ELR (cell line): ENCODE measurements at regions not wholly inside any gene's neighbourhood (a gene's known extent, or its start where the extent isn't known, plus 50 kb on each side); places are given as distances from the start of the nearest gene placed in this dataset.
"Not testable (repeated sequence)": the region's sequence is repeated elsewhere in the genome, so short reads cannot be mapped to it uniquely, and the experiment has no call there.

Experiments used
- DNase-seq: peaks from one replicate; pipeline ENCODE4 v3.0.0-alpha.2; 2015; ENCODE audit warnings: low read depth

DNA sequence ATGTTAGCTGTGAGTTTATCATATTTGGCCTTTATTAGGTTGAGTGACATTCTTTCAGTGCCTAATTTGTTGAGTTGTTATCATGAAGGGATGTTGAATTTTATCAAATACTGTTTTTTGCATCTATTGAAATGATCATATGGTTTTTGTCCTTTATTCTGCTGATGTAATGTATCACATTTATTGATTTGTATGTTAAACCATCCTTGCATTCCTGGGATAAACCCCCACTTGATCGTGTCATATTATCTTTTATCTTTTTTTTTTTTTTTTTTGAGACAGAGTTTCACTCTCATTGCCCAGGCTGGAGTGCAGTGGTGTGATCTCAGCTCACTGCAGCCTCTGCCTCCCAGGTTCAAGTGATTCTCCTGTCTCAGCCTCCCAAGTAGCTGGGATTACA, 51.9 kb upstream of the MFGE8 start:
- not testable (repeated sequence) for DNase-seq

DNA sequence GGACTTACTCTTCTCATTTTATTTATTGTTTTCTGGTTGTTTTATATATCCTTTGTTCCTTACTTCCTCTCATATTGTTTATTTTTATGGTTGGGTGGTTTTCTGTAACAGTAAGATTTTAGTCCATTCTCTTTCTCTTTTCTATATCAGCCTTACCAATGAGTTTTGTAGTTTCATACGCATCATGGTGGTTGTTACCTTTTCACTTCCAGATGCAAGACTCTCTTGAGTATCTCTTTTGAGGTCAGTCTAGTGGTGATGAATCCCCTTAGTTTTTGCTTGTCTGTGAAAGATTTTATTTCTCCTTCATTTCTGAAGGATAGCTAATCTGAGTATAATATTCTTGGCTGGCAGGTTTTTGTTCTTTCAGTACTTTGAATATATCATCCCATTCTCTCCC, 57.1 kb upstream of the MFGE8 start:
- no peak for DNase-seq

DNA sequence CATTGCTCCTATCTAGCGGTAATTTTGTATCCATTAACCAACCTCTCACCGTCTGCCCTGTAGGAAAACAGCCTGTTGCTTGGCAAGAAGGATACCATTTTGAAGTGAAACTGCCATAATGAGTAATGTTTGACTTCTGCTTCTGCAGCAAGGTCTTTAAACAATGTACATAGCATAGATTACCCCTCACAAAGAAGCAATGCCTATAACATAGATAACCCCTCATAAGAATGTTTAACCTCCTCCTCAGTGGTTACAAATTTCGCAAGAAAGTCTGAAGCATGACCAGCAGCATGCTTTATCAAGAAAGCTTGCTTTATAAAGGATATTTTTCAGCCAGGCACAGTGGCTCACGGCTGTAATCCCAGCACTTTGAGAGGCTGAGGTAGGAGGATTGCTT, 61.2 kb upstream of the MFGE8 start:
- no peak for DNase-seq

DNA sequence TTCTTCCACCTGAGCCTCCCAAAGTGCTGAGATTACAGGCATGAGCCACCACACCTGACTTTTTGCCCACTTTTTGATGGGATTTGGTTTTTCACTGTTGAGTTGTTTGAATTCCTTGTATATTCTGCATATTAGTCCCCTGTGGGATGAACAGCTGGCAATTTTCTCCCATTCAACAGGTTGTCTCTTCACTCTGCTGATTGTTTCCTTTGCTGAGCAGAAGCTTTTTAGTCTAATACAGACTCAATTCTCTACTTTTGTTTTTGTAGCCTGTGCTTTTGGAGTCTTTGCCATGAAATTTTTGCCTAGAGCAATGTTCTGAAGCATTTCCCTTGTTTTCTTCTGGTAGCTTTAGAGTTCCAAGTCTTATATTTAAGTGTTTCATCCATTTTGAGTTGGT, 62.7 kb upstream of the MFGE8 start:
- DNase-seq: no peak

DNA sequence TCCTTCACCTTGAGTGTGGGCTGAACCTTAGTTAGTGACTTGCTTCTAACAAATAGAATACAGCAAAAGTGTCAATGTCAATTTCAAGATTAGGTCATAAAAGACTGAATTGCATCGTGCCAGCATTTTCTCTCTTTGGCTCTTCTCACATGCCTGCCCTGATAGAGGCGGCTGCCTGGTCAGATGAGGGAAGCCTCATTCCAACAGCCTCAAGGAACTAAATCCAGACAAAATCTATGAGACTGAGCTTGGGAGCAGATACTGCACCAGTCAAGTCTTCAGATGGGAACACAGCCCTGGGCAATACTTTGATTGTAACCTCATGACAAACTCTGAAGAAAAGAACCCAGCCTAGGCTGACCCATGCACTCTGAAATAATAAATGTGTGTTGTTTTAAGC, 63.5 kb upstream of the MFGE8 start:
- DNase-seq: no peak

DNA sequence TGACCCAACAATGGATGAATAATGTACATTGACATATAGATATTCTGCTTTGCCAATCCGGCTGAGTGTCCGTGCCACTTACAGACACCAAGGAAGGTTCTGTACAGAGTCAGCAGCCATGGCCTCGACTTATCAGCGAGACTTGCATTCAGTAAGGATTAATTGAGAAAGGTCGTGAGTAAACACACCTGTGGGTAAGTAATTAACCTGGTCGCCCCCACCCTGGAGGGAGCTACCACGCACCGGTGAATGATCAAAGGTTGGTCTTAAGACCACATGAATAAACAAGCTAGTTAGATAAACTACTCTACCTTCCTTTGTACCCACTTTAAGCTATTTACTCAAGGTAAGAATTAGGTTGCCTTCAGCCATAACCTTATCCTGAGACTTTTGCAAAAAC, 66.5 kb upstream of the MFGE8 start:
- no peak for DNase-seq

DNA sequence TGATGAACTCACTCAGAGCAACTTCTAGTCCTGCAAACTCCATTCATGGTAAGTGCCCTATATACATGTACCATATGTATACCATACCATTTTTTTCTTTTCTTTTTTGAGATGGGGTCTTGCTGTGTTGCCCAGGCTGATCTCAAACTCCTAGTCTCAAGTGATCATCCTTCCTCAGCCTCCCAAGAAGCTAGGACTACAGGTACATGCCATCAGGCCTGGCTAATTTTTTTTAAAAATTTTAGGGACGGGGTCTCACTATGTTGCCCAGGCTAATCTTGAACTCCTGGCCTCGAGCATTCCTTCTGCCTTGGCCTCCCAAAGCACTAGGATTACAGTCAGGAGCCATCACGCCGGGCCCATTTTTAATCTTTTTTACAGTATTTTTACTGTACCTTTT, 67.3 kb upstream of the MFGE8 start:
- DNase-seq: no peak

DNA sequence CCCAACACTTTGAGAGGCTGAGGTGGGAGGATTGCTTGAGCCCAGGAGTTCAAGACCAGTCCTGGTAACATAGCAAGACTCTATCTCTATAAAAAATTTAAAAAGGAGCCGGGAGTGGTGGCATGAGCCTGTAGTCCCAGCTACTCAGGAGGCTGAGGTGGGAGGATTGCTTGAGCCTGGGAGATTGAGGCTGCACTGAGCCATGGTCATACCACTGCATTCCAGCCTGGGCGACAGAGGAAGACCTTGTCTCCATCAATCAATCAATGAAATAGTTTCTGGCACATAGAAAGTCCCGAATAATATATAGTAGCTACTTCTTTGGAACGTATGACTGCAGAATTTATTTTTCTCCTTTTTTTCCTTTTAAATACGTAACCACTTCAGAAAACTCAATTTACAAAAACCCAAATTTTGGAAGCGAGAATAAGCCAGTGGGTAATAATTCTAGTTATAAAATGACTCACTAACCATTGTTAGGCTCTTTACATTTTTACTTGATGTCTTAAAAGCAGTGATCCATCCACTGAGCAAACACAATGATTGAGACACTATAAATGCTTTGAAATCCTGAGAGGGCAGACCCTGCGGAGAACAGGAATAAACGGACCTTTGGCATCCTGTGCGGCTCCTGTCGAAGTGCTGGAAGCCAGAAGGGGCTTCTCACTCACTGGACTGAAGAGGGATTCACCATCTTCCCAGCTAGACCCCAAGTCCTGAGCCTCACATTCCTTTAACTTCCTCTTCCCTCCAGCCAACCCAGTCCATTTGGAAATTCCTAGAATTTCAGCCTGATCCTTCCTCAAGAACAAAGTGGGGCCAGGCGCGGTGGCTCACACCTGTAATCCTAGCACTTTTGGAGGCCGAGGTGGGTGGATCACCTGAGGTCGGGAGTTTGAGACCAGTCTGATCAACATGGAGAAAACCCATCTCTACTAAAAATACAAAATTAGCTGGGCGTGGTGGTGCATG, 68.4 kb upstream of the MFGE8 start:
- DNase-seq: no peak

DNA sequence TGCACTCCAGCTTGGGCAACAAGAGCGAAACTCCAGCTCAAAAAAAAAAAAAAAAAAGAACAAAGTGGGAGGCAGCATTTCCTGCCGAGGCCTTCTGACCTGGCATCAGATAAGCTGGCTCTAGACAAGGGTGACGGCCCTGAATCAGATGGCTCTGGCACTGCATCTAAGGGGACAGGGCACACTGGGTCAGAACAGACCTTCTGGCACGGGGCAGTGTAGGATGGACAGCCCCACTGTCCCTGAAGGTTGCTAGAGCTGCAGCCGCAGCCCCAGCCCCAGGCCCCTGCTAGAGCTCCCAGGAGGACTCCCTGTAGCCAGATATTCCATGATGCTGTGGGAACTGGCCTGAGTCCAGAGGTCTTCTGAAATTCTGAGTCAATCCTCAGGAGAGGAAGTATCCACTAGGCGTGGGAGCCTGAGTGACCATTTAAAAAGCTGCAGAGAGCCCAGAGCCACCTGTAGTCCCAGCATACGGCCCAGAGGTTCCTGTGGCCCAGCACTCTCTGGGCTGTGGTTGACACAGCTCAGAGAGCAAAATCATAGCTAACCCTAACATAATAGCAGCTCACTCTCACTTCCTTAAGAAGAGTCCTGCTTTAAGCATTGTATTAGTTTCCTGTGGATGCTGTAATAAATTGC, 69.2 kb upstream of the MFGE8 start:
- DNase-seq: peak; percentile 45

DNA sequence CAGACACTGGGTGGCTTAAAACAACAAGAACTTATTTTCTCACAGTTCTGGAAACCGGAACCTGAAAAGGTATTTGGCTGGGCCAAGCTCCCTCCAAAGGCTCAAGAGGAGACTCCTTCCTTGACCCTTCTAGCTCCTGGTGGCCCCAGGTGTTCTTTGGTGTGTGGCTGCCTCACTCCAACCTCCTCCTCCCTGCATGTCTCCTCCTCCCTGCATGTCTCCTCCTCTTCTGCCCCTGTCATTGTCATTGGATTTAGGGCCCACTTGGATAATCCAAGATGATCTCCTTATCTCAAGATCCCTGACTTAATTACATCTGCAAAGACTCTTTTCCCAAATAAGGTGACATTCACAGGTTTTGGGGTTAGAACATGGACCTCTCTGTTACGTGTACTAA, 69.8 kb upstream of the MFGE8 start:
- DNase-seq: no peak

DNA sequence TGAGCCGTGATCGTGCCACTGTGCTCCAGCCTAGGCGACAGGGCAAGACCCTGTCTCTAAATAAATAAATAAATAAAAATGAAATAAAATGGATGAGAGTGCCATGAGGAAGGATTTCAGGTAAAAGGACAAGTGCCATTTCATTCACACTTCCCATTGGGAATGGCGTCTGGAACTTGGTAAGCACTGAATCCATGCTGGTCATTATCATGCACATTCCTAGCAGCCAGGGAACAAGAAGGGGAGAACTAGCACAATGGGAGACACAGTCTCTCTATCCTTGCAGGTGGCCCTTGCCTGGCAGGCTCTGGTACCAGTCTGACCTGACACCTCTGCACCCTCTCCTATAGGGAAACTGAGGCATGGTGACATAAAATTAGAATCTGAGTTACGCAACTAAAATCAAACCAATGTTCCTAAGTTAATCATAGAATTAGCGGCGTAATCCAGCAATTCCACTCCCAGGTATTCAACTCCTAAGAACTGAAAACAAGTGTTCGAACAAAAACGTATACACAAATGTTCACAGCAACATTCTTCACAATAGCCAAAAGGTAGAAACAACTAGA, 70.8 kb upstream of the MFGE8 start:
- no peak for DNase-seq

DNA sequence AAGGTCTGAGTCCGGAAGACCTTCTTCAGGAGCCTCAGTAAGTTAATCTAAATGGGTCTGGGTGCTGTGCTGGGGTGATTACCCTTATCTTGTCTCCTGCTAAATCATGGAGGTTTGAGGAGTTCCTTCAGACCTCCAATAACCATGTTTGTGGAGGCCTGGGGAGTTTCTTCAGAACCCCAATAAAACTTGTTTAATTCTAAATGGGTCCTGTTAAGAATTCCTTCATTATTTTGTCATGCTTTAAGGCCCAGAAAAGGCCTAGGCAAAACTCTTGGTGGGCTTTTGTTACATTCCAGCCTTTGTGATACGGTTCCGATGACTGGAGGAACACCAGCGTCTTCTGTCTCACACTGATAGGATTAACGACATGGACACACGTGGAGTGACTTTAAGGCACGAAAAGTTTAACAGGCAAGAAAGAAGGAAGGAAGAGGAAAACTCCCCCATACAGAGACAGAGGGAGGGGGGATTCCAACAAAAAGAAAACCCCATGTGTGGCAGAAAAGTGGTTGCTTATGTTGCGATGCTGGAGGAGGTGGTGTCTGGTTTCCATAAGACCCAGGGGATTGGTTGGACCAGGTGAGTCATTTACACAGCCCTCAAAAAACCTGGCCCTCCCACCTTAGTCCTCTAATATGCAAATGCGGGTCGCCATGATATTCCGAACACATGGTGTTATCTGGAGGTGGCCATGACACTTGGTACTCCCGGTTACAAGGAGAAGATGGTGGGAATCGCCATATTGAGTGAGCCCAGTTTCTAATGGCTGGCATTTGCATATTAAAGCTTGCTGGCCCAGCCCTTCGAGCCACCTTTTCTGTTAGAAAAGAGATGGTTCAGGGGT, 72.6 kb upstream of the MFGE8 start:
- DNase-seq: no peak

DNA sequence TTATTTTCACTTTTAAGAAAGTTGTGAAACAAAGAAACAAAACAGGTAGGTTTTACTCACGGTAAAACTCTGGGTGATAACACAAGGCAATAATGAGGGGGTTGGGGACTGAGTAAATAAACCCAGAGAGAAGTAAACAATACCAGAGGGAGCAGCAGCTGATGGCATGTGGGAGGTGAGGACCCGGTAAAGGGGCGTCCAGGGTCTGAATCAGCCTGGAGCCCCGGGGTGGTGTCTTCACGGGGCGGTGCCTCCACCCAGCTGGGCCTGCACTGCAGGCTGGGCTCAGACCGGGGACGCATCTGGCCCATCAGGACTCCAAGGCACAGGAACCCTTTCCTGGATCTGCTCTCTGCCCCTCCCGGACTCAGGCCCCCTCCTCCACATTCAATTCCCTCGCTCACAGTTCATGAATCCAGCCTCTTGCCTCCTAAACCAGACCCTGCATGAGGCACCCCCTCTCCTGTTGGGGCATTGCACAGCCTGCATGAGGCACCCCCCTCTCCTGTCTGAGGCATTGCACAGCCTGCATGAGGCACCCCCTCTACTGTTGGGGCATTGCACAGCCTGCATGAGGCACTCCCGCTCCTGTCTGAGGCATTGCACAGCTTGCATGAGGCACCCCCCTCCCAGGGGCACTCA, 73.9 kb upstream of the MFGE8 start:
- DNase-seq: no peak

DNA sequence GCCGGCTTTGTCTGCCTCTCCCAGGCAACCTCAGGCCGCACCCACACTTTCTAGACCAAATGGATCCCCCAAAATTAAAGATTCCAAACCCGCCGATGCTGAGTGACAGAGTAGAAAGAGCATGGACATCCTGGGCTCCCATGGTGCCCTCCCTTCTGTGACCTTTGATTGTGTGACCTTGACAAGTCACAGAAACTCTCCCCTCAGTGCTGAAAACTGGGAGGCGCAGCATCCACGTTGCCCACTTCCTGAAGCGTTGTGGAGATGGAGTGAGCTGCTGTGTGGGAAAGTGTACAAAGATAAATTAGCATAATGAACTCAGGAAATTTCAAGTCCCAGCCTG, 74.4 kb upstream of the MFGE8 start:
- no peak for DNase-seq

DNA sequence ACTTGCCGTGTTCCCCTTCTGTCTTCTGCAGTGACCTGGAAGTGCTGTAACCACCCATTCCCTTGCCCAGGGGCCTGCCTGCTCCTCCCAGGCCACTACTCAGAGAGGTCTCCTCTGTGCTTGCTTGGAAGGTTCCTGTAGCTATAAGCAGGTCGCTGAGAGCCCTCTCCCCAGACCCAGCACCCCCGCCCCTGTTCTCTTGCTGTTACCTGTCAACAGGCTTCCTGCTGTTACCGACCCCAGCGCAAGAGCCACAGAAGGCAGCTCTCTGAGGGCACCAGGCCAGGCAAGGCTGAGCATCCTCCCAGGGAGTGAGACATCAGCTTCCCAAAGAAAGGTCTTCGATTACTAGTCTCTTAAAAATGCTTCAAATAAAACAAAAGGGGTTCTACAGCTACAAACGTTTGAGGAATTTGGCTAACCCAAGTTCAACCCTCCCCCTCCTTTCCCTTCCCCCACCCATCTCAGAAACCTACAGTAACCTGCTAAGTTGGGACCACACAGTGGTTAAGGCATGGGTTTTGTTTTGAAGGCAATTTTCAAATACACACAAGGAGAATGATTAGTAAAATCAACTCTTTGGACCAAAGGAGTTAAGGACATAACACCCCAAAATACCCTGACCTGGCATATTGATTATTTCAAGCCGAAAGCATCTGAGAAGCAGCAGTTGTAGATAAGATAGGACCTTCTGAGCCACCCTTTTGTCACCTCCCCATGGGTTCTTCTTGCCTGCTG, 74.9 kb upstream of the MFGE8 start:
- DNase-seq: peak; percentile 51

DNA sequence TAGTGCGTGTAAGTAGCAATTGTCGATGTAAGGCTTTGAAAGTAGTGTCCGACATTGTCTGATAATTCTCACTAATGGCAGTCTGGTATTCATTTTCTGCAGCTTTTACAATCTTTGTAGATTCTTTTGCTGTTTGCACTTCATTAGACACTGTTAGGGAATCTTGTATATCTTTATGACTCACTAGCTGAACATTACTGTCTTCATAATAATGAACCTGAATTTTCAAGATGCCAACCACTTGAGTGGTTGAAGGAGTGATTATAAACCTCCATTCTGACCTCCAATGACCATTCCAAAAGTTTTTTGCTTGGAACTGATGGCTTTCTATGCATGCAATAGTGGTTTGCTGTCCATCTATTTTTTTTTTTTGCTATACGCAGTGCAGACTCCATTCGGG, 76.4 kb upstream of the MFGE8 start:
- peak; percentile 77 for DNase-seq

DNA sequence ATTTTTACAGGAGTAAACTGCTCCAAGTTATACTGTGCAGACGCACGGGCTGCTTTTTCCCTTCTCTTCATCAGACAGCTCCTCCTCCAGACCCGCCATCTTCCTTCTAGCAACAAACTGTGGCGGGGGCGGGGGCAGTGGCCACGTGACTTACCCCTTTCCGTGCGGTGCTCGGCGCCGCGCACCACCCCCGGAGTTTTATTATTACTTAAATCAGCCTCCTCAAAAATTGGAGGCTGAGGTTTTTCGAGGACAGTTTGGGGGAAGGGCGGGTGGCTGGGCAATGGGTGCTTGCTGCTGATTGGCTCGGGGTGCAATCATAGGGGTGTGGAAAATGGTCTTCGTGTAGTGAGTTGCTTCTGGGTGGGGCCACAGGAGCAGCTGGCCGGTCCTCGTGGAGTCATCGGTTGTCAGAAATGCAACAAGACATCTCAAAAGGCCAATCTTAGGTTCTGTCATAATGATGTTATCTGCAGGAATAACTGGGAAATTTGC, 77.1 kb upstream of the MFGE8 start:
- peak; percentile 30 for DNase-seq

DNA sequence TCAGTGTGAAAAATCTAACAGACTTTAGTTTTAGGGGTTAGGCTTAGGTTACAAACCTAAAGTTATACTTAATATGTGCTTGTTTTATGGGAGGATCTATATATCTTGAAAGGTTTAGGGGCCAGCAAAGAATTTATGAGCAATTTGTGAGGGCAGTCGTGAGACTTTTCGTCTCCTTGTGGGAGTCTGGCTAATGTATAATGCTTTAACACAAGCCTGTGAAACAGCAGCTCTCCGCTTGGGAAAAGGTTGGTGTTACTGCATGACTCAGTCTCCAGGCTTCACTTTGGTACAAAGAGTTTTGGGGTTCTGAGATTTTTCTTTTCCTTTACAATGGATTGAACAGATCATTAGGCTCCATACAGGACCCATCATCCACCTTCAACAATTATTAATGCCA, 79.0 kb upstream of the MFGE8 start:
- DNase-seq: no peak

DNA sequence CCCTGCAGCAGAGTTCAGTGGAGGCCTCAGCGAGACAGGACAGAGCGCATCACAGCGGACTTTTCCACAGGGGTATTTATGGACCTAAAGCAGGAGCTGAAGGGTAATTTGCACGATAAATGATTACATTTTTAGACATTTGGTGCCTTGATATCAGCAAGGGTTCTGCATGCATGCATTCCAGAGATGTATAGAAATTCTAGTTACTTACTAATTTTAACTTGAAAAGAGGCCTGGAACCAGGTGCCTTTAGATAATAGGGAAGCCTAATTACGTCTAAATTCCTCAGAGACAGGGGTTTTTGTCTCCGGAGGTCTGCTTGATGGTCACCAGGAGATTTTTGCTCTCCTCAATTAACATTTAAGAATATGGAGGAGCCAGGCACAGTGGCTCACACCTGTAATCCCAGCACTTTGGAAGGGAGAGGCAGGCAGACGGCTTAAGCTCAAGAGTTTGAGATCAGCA, 79.8 kb upstream of the MFGE8 start:
- no peak for DNase-seq

DNA sequence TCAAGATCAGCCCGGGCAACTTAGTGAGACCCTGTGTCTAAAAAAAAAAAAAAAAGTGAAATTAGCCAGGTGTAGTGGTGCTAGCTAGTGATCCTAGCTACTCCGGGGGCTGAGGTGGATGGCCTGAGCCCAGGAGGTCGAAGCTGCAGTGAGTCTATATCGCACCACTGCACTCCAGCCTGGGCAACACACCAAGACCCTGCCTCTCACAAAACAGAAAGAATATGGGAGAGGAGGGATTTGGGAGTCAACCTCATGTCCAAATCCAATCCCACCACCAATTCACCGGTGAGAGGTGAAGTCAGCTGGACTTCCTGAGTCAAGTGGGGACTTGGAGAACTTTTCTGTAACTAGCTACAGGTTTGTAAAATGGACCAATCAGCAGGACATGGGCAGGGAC, 80.5 kb upstream of the MFGE8 start:
- no peak for DNase-seq

DNA sequence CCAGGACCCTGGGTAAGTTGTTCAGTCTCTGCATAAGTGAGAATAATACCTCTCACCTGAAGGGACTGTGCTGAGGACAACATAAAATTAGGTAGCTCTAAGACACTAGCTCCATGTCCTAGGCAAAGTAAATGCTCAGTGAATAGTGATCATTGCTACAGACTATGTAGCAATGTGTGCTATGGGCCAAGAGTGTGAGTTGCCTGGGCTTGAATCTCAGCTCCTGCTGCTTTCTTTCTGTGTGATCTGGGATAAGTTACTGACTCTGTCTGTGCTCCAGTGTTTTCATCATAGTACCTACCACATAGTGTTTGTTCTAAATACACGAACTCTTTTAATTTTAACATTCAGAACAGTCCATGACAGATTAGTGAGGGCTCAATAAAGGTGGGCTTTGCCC, 81.1 kb upstream of the MFGE8 start:
- DNase-seq: no peak
